ENCODE measurements at regions not wholly inside any gene's neighbourhood (a gene's known extent, or its start where the extent isn't known, plus 50 kb on each side); places are given as distances from the start of the nearest gene placed in this dataset.

- Histone ChIP-seq H3K27ac (ENCODE audit: low read depth, low read length, poor library complexity, severe bottlenecking) (no peak overlapping the region), H3K36me3 (ENCODE audit: insufficient read depth, low read length) (no peaks in the 10 kb centered on the region), H3K4me2 (ENCODE audit: low read length) (no peak overlapping the region), H3K9me3 (ENCODE audit: low read length) (no peaks in the 10 kb centered on the region), H4K20me1 (ENCODE audit: insufficient read depth, low read length) (no peaks in the 10 kb centered on the region), H2AFZ (ENCODE audit: low read length) (no peak overlapping the region), H3K4me3 (ENCODE audit: low read depth, low read length, poor library complexity, severe bottlenecking) (no peak overlapping the region), H3K9me2 (ENCODE audit: insufficient read depth, low read length) (no peaks in the 10 kb centered on the region), H3K4me1 (ENCODE audit: insufficient read depth, low read length, poor library complexity, severe bottlenecking) (no peaks in the 10 kb centered on the region), H3K79me2 (ENCODE audit: insufficient read depth, low read depth, low read length) (no peaks in the 10 kb centered on the region)
- no TSS peak for BruUV-seq (replicated peaks)
- CTCF ChIA-PET (ENCODE audit: unreplicated experiment) = no interaction called here
- DNase-seq (ENCODE audit: low spot score) = no peak
- intact Hi-C loops (cut with micrococcal nuclease; ENCODE audit: unreplicated experiment) = no loop called here
- POLR2A ChIA-PET = no interaction called here
- TF ChIP-seq CTCF (conservative IDR thresholded peaks at IDR 0.05; ENCODE audit: low read length) (no peak), EZH2phosphoT487 (IDR thresholded peaks at IDR 0.05; ENCODE audit: borderline replicate concordance, low read depth, low read length) (no peak)
These were observed 1278.7 kb upstream of the USP15 start for GRCh38 chr12:60981473-60981872.

- H3K36me3 ChIP-seq (ENCODE audit: insufficient read depth, low read length) = no peaks in the 10 kb centered on the region
- no peaks in the 10 kb centered on the region for H3K9me3 ChIP-seq (ENCODE audit: low read length)
- TF ChIP-seq EZH2phosphoT487 (IDR thresholded peaks at IDR 0.05; ENCODE audit: borderline replicate concordance, low read depth, low read length) = no peak
- no peak for TF ChIP-seq CTCF (conservative IDR thresholded peaks at IDR 0.05; ENCODE audit: low read length)
- no peak for DNase-seq (ENCODE audit: low spot score)
- BruUV-seq (replicated peaks) = no TSS peak
- intact Hi-C loops (cut with micrococcal nuclease; ENCODE audit: unreplicated experiment) = no loop called here
- ChIA-PET POLR2A (no interaction called here), CTCF (ENCODE audit: unreplicated experiment) (no interaction called here)
- H3K4me3 ChIP-seq (ENCODE audit: low read depth, low read length, poor library complexity, severe bottlenecking) = no peak overlapping the region
- H3K4me1 ChIP-seq (ENCODE audit: insufficient read depth, low read length, poor library complexity, severe bottlenecking) = no peaks in the 10 kb centered on the region
- no peak overlapping the region for H3K4me2 ChIP-seq (ENCODE audit: low read length)
- H2AFZ ChIP-seq (ENCODE audit: low read length) = no peak overlapping the region
- no peak overlapping the region for H3K27ac ChIP-seq (ENCODE audit: low read depth, low read length, poor library complexity, severe bottlenecking)
- no peaks in the 10 kb centered on the region for H3K9me2 ChIP-seq (ENCODE audit: insufficient read depth, low read length)
- no peaks in the 10 kb centered on the region for H3K79me2 ChIP-seq (ENCODE audit: insufficient read depth, low read depth, low read length)
- H4K20me1 ChIP-seq (ENCODE audit: insufficient read depth, low read length) = no peaks in the 10 kb centered on the region
These were observed 1268.1 kb upstream of the USP15 start for GRCh38 chr12:60992087-60992486.

DNA sequence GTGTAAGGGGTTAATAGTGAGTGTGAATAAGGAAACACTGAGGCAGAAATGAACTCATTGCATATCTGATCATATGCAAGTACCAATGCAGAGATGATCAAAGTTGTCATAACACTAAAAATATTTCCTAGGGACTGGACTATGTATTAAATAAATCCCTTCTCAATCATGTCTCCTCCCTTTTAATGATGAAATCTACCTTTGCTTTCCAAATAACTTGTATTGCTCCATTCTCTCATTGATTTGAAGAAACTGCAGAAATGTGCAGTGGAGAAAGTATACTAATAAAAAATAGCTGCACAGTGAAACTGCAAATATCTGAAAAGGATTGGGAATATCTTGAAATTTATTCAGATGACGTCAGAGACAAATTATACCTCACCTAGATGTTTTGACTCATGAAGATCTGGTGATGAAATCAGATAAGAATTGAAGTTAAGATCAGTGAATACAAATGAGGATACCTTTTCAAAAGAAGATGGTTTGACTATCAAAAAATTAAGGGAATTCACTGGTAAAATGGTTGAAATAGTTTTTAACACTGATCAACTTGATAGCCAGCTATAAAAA is 1264.9 kb upstream of the USP15 start:
- Histone ChIP-seq H3K27ac (ENCODE audit: low read depth, low read length, poor library complexity, severe bottlenecking) (no peak overlapping the region), H3K4me2 (ENCODE audit: low read length) (no peak overlapping the region), H3K9me3 (ENCODE audit: low read length) (no peaks in the 10 kb centered on the region), H3K9me2 (ENCODE audit: insufficient read depth, low read length) (no peaks in the 10 kb centered on the region), H3K4me1 (ENCODE audit: insufficient read depth, low read length, poor library complexity, severe bottlenecking) (no peaks in the 10 kb centered on the region), H2AFZ (ENCODE audit: low read length) (no peak overlapping the region), H3K79me2 (ENCODE audit: insufficient read depth, low read depth, low read length) (no peaks in the 10 kb centered on the region), H3K36me3 (ENCODE audit: insufficient read depth, low read length) (no peaks in the 10 kb centered on the region), H4K20me1 (ENCODE audit: insufficient read depth, low read length) (no peaks in the 10 kb centered on the region), H3K4me3 (ENCODE audit: low read depth, low read length, poor library complexity, severe bottlenecking) (no peak overlapping the region)
- DNase-seq (ENCODE audit: low spot score) = no peak
- TF ChIP-seq CTCF (conservative IDR thresholded peaks at IDR 0.05; ENCODE audit: low read length) (no peak), EZH2phosphoT487 (IDR thresholded peaks at IDR 0.05; ENCODE audit: borderline replicate concordance, low read depth, low read length) (no peak)
- intact Hi-C loops (cut with micrococcal nuclease; ENCODE audit: unreplicated experiment) = no loop called here
- POLR2A ChIA-PET = no interaction called here
- CTCF ChIA-PET (ENCODE audit: unreplicated experiment) = no interaction called here
- BruUV-seq (replicated peaks) = no TSS peak

All from OCI-LY7 (cell line).